ENCODE measurements at regions not wholly inside any gene's neighbourhood (a gene's known extent, or its start where the extent isn't known, plus 50 kb on each side); places are given as distances from the start of the nearest gene placed in this dataset.
"Not testable (repeated sequence)": the region's sequence is repeated elsewhere in the genome, so short reads cannot be mapped to it uniquely, and the experiment has no call there.

- TF ChIP-seq, protein P1, sequence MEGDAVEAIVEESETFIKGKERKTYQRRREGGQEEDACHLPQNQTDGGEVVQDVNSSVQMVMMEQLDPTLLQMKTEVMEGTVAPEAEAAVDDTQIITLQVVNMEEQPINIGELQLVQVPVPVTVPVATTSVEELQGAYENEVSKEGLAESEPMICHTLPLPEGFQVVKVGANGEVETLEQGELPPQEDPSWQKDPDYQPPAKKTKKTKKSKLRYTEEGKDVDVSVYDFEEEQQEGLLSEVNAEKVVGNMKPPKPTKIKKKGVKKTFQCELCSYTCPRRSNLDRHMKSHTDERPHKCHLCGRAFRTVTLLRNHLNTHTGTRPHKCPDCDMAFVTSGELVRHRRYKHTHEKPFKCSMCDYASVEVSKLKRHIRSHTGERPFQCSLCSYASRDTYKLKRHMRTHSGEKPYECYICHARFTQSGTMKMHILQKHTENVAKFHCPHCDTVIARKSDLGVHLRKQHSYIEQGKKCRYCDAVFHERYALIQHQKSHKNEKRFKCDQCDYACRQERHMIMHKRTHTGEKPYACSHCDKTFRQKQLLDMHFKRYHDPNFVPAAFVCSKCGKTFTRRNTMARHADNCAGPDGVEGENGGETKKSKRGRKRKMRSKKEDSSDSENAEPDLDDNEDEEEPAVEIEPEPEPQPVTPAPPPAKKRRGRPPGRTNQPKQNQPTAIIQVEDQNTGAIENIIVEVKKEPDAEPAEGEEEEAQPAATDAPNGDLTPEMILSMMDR (IDR thresholded peaks at IDR 0.05; ENCODE audit: low read depth, low read length) = no peak
- Histone ChIP-seq H3K4me1 (no peaks in the 10 kb centered on the region), H3K27me3 (no peaks in the 10 kb centered on the region), H3K9me3 (no peaks in the 10 kb centered on the region), H3K4me3 (ENCODE audit: low read depth, low read length) (no peak overlapping the region), H3K36me3 (peaks cover 52% of the 10 kb centered on the region)
- no peak for DNase-seq
Observed at GRCh38 chr7:67311901-67312300, 315.3 kb downstream of the TYW1 start.

GRCh38 chr7:67313213-67313612 lies 316.6 kb downstream of the TYW1 start:
- no peaks in the 10 kb centered on the region for H3K27me3 ChIP-seq
- TF ChIP-seq, protein P1 (IDR thresholded peaks at IDR 0.05; ENCODE audit: low read depth, low read length) = no peak
- H3K36me3 ChIP-seq = peaks cover 49% of the 10 kb centered on the region
- H3K4me1 ChIP-seq = no peaks in the 10 kb centered on the region
- no peak overlapping the region for H3K4me3 ChIP-seq (ENCODE audit: low read depth, low read length)
- H3K9me3 ChIP-seq = no peaks in the 10 kb centered on the region
- no peak for DNase-seq

DNA sequence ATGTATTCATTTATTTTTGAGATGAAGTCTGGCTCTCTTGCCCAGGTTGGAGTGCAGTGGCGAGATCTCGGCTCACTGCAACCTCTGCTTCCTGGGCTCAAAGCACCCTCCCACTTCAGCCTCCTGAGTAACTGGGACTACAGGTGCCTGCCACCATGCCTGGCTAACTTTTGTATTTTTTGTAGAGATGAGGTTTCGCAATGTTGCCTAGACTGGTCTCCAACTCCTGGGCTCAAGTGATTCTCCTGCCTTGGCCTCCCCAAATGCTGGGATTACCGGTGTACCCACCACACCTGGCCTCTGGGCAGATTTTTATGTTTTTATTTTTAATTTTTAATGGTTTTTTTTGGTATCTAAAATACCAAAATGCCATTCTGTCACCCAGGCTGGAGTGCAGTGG lies 320.3 kb downstream of the TYW1 start:
- H3K36me3 ChIP-seq = peaks cover 21% of the 10 kb centered on the region
- not testable (repeated sequence) for H3K9me3 ChIP-seq; H3K4me1 ChIP-seq; H3K27me3 ChIP-seq; H3K4me3 ChIP-seq (ENCODE audit: low read depth, low read length); DNase-seq

- H3K4me1 ChIP-seq; H3K9me3 ChIP-seq; H3K4me3 ChIP-seq (ENCODE audit: low read depth, low read length): not testable (repeated sequence)
Observed at GRCh38 chr7:67328257-67328656, 331.6 kb downstream of the TYW1 start.

DNA sequence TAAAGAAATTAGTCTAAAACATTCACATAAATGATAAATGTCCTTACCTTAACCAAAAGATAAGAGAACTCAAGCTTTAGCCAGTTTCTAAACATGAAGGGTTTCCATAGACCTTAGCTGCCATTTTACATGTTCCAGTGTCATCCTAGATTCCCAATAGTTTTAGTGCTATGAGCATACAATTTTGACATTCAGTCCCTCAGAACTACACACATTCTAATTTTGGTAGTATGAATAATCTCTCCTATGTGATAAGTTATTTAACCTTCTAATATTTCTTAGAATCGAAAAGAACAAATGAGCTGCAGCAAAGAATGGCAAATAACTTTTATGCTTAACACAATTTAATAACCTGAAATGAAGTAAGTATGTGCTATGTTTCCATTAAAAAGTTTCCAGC lies 338.5 kb downstream of the TYW1 start:
- not testable (repeated sequence) for DNase-seq; H3K4me1 ChIP-seq; H3K9me3 ChIP-seq; H3K36me3 ChIP-seq; H3K27me3 ChIP-seq; H3K4me3 ChIP-seq (ENCODE audit: low read depth, low read length)

More at GRCh38 chr7:67328257-67328656, 331.6 kb downstream of the TYW1 start:
- not testable (repeated sequence) for H3K36me3 ChIP-seq, DNase-seq, H3K27me3 ChIP-seq

GRCh38 chr7:67335663-67336062 lies 339.0 kb downstream of the TYW1 start:
- not testable (repeated sequence) for DNase-seq; H3K4me3 ChIP-seq (ENCODE audit: low read depth, low read length); H3K27me3 ChIP-seq; H3K9me3 ChIP-seq; H3K36me3 ChIP-seq; H3K4me1 ChIP-seq

GRCh38 chr7:67338545-67338944 lies 341.9 kb downstream of the TYW1 start:
- H3K4me1 ChIP-seq; DNase-seq; H3K36me3 ChIP-seq; H3K4me3 ChIP-seq (ENCODE audit: low read depth, low read length); H3K9me3 ChIP-seq; H3K27me3 ChIP-seq: not testable (repeated sequence)

GRCh38 chr7:67341153-67341768 lies 344.6 kb downstream of the TYW1 start:
- peaks cover 8% of the 10 kb centered on the region for H3K4me1 ChIP-seq
- no peaks in the 10 kb centered on the region for H3K36me3 ChIP-seq
- no peaks in the 10 kb centered on the region; the same call in 1 of the 2 replicates for H3K9me3 ChIP-seq
- H3K27me3 ChIP-seq = no peaks in the 10 kb centered on the region
- TF ChIP-seq, protein P1 (IDR thresholded peaks at IDR 0.05; ENCODE audit: low read depth, low read length) = no peak
- DNase-seq = no peak
- H3K4me3 ChIP-seq (ENCODE audit: low read depth, low read length) = no peak overlapping the region

- no peak for DNase-seq
- Histone ChIP-seq H3K27me3 (no peaks in the 10 kb centered on the region), H3K9me3 (no peaks in the 10 kb centered on the region; the same call in 1 of the 2 replicates), H3K4me3 (ENCODE audit: low read depth, low read length) (no peak overlapping the region), H3K36me3 (no peaks in the 10 kb centered on the region), H3K4me1 (peaks cover 8% of the 10 kb centered on the region)
- TF ChIP-seq, protein P1 (IDR thresholded peaks at IDR 0.05; ENCODE audit: low read depth, low read length) = no peak
Observed at GRCh38 chr7:67343114-67343513, 346.5 kb downstream of the TYW1 start.
